AG09319 (cell line): ENCODE measurements at regions not wholly inside any gene's neighbourhood (a gene's known extent, or its start where the extent isn't known, plus 50 kb on each side); places are given as distances from the start of the nearest gene placed in this dataset.

Experiments
- DNase-seq: peaks from one replicate; pipeline ENCODE4 v3.0.0-alpha.2; 2010; ENCODE audit warnings: low read depth; ENCODE audit errors: extremely low read depth
- TF ChIP-seq, protein P1 (sequence below): IDR thresholded peaks from 2 replicates; pipeline ENCODE4 v1.5.1; 2011; ENCODE audit warnings: low read depth, mild to moderate bottlenecking, inconsistent platforms, low read length, moderate library complexity

DNA sequence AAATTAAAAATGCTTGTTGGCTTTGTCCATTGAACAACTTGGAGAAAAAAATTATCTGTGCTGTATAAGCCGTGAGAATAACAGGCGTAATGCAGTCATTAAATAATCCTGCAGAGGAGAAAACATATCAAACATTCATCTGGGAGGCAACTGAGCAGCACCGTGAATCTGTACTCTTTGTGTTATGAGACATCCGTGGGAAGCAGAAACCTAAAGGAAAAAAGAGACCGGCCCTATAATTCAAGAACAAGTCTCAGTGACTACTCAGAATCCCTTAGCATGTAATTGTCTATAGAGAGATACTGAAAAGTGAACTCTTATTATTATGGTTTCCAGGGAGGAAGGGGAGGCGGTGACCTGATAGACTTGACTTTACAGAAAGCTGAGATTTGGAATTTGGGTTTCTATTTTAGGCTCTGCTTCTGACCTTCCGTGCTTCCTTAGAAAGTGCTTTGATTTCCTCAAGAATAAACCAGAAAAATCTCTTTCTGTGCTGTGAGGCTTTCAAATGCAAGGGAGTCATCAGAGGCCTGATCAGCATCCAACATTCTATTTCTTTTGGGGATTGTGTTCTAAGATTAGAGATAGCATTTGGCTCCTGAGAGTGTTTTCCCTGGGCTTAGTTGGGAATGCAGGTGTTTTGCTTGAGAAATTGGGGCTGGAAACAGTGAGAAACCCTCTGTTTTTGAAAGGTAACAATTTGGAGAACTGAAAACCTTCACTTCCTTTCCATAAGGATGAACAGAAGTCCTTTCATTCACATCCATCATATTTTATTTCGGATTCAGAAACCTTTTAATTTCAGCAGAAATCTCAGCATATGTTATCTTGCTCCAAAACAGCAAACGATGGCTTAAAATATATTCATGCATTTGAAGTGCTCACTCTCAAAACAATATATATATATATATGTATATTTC, 296.7 kb downstream of the CSNK1G3 start:
- no peak for DNase-seq
- TF ChIP-seq, protein P1, sequence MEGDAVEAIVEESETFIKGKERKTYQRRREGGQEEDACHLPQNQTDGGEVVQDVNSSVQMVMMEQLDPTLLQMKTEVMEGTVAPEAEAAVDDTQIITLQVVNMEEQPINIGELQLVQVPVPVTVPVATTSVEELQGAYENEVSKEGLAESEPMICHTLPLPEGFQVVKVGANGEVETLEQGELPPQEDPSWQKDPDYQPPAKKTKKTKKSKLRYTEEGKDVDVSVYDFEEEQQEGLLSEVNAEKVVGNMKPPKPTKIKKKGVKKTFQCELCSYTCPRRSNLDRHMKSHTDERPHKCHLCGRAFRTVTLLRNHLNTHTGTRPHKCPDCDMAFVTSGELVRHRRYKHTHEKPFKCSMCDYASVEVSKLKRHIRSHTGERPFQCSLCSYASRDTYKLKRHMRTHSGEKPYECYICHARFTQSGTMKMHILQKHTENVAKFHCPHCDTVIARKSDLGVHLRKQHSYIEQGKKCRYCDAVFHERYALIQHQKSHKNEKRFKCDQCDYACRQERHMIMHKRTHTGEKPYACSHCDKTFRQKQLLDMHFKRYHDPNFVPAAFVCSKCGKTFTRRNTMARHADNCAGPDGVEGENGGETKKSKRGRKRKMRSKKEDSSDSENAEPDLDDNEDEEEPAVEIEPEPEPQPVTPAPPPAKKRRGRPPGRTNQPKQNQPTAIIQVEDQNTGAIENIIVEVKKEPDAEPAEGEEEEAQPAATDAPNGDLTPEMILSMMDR, result no peak

DNA sequence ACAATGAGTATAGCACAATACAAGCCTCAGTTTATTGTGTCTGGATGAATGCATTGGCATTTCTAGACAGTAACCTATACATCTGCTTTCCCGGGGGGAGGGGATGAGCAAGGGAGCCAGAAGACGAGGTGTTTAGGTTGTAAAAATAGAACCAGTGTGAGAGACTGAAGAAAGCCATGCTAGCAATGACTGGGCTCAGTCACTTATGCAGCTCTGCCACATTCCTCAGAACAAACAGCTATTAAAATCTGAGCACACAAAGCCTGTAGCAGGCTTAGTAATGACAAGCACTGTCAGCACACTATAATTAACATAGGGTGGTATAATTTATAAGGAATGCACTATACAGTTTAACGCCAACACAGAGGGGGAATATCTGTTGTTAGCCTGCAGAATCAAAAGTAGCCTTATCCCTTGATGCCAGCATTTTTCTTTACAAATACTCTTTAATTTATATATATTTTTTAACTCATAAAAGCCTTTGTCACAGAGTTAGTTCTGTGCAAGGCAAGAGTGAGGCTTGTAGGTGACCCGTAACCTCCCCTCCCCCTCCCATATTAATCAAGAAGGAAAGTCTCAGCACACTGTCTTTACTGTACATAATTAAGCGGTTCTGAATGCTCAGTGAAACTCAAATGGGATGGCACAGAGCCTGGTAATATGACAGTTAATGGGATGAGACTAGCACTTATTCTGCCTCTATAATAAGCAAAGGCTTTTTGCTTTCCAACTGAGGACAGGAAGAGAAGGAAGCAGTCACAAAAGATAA, 295.4 kb downstream of the CSNK1G3 start:
- no peak for DNase-seq
- TF ChIP-seq, protein P1, result no peak

DNA sequence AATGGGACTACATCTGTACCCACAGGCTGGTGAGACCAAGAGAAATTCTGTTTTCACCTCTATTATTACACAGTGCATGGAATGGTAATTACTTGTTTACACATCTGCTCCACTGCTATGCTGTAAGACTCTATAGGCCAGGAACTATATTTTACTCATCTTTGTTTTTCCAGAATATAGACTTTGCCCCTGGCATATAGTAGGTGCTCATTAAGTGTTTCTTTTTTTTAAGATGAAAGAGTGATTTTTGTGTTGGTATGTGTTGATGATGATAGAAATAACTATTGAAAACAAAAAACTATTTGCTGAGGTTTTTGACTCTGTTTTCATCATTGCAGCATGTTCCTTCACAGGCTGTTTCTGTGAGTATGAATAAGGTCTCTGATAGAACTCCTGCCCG, 294.7 kb downstream of the CSNK1G3 start:
- DNase-seq, result no peak
- TF ChIP-seq, protein P1, result no peak

DNA sequence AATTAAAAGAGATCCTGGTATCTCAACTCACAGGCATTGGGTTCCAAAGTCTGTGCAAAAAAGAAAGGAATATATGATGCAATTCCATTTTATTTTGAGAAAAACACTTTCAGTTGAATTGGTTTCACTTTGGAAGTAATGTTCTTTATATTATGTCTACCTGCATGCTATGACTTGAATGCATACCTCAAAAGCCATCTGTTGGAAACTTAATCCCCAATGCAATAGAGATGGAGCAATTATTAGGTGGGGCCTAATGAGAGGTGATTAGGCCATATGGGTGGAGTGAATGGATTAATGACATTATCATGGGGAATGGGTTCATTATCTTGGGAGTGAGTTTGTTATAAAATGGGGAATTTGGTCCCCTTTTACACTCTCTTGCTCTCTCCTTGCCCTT, 293.3 kb downstream of the CSNK1G3 start:
- DNase-seq, result no peak
- TF ChIP-seq, protein P1, result no peak

DNA sequence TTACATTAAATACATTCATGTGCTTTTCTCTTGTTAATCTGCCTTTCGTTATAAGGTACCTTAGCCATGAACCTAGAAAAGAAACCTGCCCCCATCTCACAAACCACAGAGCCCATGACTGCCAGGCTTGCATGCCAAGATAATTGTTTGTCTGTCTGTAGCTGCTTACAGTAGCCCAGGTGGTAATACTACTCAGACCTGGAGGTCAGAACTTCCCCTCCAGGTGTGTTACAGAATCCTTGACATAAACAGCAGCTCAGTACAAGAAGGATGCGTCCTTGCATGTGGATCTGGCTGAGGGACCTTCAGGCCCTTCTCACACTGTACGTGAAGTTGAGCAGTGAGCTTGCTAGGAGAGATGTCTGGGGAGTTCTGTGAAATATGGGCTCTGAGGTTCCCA, 291.4 kb downstream of the CSNK1G3 start:
- DNase-seq, result no peak
- TF ChIP-seq, protein P1, result no peak

DNA sequence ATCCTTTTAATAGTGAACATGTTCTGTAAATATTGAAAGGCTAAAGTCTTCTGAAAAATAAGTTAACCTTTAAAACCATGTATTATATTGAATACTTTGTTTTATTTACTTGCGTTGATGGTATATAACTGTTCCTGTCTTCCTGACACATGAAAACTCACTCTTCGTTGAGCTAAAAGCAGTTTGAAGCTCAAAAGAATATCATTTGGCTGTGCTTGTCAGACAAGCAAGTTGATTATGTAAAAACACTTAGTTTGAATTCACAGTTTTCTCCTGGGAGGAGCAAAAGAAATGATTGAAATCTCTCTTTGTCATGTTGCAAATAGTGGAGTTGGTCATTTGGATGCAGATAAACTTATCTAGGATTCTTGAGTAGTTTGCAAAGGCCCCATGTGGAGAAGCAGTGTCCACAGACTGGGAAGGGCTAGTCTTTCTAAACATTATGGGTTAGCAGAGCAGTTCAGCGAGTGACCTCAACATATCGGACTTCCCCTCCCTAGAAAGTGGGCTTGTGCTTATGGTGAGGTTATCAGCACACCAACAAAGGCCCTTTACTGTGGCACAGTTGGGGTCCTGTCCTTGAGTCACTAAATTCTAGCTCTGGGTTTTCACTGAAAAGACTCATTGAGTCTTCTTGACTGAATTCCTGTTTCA, 290.4 kb downstream of the CSNK1G3 start:
- DNase-seq, result no peak
- TF ChIP-seq, protein P1, result no peak

DNA sequence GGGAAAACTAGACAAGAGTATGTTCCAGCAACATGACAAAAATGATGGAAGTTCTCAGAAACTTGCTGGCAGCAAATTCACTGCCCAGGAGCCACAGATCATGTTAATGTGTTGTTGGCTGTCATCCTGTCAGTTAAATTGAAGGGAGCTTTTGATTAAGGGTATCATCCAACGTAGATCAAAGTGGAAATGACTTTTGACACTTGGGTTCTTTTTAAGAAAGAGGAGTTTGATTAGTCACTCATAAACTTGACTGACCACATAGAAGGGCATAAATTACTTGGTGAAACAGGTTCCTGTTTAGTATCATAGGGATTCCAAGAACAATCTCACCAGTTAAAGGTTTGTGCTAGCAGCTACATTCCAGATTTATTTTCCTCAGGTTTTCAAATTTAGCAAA, 288.7 kb downstream of the CSNK1G3 start:
- TF ChIP-seq, protein P1, result no peak
- DNase-seq, result no peak
